NCI-H1694 (cell line): ENCODE measurements at regions not wholly inside any gene's neighbourhood (a gene's known extent, or its start where the extent isn't known, plus 50 kb on each side); places are given as distances from the start of the nearest gene placed in this dataset.
"Not testable (repeated sequence)": the region's sequence is repeated elsewhere in the genome, so short reads cannot be mapped to it uniquely, and the experiment has no call there.

Source experiments
- DNase-seq: peaks from one replicate; lab custom pipeline; 2025; lab: John Stamatoyannopoulos, UW

GRCh38 chr2:160792837-160793236, 299.2 kb upstream of the RBMS1 start:
- no peak for DNase-seq

- DNase-seq: no peak
Measured at GRCh38 chr2:160794926-160795325, 301.3 kb upstream of the RBMS1 start.

DNA sequence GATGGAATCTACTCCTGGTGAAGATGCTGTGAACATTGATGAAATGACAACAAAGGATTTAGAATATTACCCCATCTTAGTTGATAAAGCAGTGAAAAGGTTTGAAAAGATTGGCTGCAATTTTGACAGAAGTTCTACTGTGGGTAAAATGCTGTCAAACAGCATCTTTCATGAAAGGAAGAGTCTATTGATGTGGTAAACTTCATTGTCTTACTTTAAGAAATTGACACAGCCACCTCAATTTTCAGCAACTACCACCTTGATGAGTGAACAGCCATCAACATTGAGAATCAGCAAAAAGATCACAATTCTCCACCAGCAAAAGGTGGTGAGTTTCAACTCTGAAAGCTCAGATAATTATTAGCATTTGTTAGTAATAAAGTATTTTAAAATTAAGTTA, 310.3 kb upstream of the RBMS1 start:
- no peak for DNase-seq

DNA sequence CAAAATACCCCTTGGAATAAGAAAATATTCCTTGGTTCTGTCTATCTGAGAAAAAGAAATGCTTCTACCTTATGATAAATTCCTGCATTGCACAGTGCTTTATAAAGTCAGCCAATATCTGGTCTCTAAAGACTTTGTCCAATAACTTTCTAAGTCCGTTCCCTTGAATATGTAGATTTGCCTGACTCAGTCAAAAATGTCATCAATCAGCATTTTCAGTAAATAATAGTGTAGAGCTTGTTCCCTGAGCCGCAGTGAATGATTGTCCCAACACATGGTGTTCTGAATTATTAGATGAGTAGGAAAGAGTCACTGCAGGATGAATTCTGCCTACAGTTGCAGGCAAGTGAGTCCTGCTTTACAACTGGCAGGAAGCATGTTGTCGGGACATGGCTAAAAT, 316.8 kb upstream of the RBMS1 start:
- DNase-seq: no peak

- no peak for DNase-seq
Measured at GRCh38 chr2:160812830-160813505, 319.4 kb upstream of the RBMS1 start.

- DNase-seq: no peak
Measured at GRCh38 chr2:160813506-160813858, 319.9 kb upstream of the RBMS1 start.

- DNase-seq: no peak
Measured at GRCh38 chr2:160816916-160817499, 323.4 kb upstream of the RBMS1 start.

DNA sequence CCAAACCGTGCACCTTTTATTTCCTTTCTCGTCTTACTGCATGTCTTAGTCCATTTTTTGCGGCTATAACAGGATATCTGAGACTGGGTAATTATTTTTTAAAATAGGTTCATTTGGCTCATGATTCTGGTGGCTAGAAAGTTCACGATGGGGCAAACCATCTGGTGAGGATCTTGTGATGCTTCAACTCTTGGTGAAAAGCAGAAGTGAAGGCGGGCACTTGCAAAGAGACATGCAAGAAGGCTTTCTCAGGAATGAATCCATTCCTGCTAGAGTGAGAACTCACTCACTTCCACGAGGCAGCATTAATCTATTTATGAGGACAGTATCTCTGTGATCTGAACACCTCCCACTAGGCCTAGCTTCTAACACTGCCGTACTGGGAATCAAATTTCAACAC, 327.1 kb upstream of the RBMS1 start:
- DNase-seq: no peak

DNA sequence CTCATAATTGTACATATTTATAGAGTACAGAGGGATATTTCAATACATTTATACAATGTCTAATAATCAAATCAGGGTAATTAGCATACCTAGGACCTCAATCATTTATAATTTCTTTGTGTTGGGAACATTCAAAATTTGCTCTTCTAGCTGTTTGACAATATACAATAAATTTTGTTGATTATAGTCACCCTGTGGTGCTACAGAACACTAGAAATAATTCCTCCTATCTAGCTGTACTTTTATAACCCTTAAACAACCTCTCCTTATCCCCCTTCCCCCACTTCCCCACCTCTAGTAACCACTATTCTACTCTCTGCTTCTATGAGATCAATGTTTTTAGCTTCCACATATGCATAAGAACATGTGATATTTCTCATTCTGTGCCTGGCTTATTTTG, 328.4 kb upstream of the RBMS1 start:
- DNase-seq: no peak

GRCh38 chr2:160825433-160825832, 331.8 kb upstream of the RBMS1 start:
- no peak for DNase-seq

DNA sequence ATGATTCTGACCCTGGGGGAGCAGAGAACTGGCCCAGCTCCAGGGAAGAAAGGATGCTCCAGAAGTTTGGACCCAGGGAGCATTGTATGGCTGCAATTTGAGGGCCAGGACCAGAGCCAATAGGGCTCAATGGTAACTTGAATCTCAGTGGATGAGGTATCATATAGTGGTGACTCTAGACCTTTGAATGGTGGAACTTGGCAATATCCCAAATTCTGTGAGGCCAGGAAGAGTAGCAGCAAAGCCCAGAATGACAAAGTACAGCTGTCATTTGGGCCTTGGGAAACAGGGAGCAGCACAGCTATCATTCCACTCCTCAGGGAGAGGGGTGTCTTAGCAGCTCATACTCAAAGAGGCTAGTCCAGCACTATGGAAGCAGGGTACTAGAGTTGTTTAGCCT, 332.9 kb upstream of the RBMS1 start:
- no peak for DNase-seq

GRCh38 chr2:160828076-160828475, 332.2 kb upstream of the TANK start:
- no peak for DNase-seq

DNA sequence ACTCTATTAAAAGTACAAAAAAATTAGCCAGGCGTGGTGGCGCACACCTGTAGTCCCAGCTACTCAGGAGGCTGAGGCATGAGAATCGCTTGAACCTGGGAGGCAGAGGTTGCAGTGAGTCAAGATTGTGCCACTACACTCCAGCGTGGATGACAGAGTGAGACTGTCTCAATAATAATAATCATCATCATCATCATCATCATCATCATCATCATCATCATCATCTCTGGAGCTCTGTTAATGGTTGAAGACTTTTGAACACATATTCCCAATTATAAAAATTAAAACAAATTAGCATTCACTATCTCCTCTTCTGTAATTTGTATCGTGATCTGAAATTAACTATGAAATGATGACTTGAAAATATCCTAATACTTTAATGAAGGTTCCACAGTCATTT, 327.8 kb upstream of the TANK start:
- not testable (repeated sequence) for DNase-seq

GRCh38 chr2:160835166-160835565, 325.1 kb upstream of the TANK start:
- DNase-seq: no peak

GRCh38 chr2:160836755-160837154, 323.5 kb upstream of the TANK start:
- no peak for DNase-seq

DNA sequence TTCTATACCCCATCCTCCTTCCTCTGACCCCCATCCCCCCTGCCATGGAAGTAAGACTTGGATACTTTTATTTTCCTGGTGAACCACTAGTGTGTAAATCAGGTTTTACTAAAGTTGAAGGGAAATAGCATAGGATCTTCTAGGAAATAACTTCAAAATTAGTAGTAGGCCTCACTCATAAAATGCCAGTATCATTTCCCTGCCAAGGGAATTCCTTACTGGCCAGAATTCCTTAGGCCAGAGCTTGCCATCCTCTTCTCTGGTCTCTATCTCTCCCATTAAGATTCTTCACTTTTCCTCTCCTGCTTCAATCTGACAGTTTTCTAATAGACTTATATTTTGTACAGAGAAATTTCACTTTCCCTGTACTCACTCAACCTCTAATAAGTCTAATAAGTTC, 322.8 kb upstream of the TANK start:
- no peak for DNase-seq

DNA sequence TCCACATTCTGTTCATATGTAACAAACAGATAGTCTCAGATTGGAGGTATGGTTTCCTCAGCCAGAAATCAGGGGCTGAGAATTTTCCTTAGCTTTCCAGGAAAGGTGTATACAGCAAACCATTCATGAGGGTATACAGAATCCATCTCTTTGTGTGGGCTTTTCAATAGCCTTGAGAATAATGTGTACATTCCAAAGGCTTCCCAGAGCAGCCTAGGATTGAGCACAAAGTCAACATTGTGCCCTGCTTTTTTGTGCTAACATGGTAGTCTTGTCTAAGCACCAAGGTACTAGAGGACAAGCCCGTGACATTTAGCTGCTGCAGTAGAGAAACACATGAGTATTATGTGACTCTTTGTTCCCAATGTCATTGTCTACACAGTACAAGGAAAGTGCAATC, 322.1 kb upstream of the TANK start:
- no peak for DNase-seq

- no peak for DNase-seq
Measured at GRCh38 chr2:160838691-160839090, 321.5 kb upstream of the TANK start.

DNA sequence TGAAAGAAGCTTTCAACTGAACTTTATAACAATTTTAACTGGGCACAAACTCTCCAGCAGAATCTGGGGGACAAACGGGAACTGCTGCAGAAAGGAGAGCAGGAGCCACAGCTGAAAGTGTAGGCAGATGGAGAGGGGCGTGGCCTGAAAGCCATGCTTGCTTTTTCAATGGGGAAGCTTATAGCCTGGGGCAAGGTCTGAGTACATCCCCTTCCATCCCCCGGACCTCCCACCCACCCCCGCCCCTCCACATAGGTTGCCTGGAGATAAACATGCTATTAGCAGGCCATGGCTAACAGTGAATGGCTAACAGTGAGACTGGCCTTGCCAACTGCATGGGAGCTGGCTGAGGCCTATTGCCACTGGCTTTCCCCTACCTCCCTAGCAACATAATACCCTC, 317.9 kb upstream of the TANK start:
- DNase-seq: no peak

DNA sequence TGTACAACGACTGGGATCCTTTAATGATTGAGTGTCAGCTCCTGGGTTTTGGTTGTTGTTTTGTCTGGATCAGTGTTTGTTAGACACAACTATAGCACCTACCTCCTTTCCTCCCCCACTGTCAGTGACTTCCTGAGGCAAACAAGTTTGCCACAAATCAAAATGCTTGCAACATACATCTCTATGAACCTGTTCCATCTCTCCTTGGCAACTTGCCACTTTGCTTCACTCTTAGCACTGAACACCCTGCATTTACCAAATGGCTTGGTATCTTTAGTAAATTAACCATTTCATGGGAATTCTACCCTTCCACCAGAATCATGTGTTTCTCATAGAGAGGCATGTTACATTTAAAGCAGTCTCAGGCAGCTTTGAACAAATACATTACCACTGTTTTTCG, 301.1 kb upstream of the TANK start:
- DNase-seq: no peak

DNA sequence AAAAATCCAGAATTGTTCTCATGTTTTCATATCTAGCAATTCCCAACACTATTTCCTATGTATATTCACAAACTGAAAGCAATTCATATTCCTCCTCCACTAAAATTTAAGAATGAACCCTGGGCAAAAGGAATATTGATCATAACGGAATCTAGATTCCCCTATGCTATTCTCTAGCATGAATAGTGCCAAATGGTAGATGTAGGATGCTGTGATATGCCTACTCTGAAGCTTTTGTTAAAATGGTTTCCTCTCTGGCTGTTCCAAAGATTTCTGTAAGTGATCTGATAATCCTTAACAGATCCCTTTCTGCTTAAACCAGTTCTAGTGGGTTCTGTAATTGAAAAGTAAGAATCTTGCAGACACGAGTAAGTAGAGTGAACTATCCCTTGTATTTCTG, 298.0 kb upstream of the TANK start:
- DNase-seq: no peak

GRCh38 chr2:160868891-160869290, 291.3 kb upstream of the TANK start:
- DNase-seq: no peak

- no peak for DNase-seq
Measured at GRCh38 chr2:160869411-160869810, 290.8 kb upstream of the TANK start.

GRCh38 chr2:160870729-160871465, 289.3 kb upstream of the TANK start:
- DNase-seq: no peak
